Stimulated activated naive B cell treated with anti-CD40 and anti-IgM and Interleukin-4, amounts not matched to agents 10 μg/mL and 1 μg/mL and 100 μg/mL, for 72 hours (primary cell): ENCODE measurements at regions not wholly inside any gene's neighbourhood (a gene's known extent, or its start where the extent isn't known, plus 50 kb on each side); places are given as distances from the start of the nearest gene placed in this dataset.

ENCODE experiments used
- ATAC-seq, 2 donors: fragments of 150-1000 bp; cut with Tn5 transposase; replicated peaks; 2 replicates each; pipeline ENCODE4 v1.10.0; 2021; ENCODE audit warnings: moderate library complexity in 1 of 2
- DNase-seq: peaks from one replicate; pipeline ENCODE4 v3.0.0; 2021
- H3K27ac Mint-ChIP-seq: one replicate; pipeline ENCODE4 v1.8.0; 2022; ENCODE audit warnings: mild to moderate bottlenecking, mixed read lengths
- H3K27me3 Mint-ChIP-seq, 2 donors: one replicate each; pipeline ENCODE4 v1.8.0; 2022; ENCODE audit warnings: mixed read lengths in 2 of 2
- H3K36me3 Mint-ChIP-seq, 2 donors: one replicate each; pipeline ENCODE4 v1.8.0; 2022; ENCODE audit warnings: mixed read lengths in 2 of 2, mild to moderate bottlenecking in 1 of 2
- H3K4me1 Mint-ChIP-seq, 2 donors: one replicate each; pipeline ENCODE4 v1.8.0; 2022; ENCODE audit warnings: mixed read lengths in 2 of 2, mild to moderate bottlenecking in 1 of 2
- H3K4me3 Mint-ChIP-seq, 2 donors: one replicate each; pipeline ENCODE4 v1.8.0; 2022; ENCODE audit warnings: mild to moderate bottlenecking in 2 of 2, mixed read lengths in 2 of 2, moderate library complexity in 1 of 2
- H3K9me3 Mint-ChIP-seq, 2 donors: one replicate each; pipeline ENCODE4 v1.8.0; 2022; ENCODE audit warnings: mixed read lengths in 2 of 2, mild to moderate bottlenecking in 1 of 2

- Mint-ChIP-seq H3K9me3 (peaks cover 0 to 1% of the 10 kb centered on the region in 2 donors), H3K27me3 (no peaks in the 10 kb centered on the region), H3K36me3 (no peaks in the 10 kb centered on the region), H3K4me1 (no peaks in the 10 kb centered on the region), H3K4me3 (no peak overlapping the region), H3K27ac (no peak overlapping the region)
- no peak for ATAC-seq
- DNase-seq = no peak
Observed at GRCh38 chr17:71375948-71376347, 744.9 kb upstream of the SOX9 start.

DNA sequence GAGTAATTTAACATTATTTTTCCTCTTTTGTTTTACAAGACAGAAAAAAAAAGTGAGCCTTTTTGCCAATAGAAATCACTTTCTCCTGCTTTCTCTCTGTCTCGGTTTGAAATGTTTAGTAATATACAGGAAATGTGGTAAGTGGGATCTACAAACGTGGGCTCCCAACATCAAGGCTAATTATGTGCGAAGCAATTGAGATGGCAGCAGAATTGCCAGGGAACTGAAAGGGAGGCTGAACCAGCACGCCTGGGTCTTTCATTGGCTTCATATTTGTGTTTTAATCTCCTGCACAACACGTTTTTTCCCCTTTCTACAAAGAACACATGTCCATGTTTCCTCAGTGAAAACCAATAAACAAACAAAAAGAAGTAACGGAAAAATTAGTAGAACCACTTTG is 743.9 kb upstream of the SOX9 start:
- Mint-ChIP-seq H3K4me1 (no peaks in the 10 kb centered on the region), H3K4me3 (no peak overlapping the region), H3K27ac (no peak overlapping the region), H3K9me3 (peaks cover 0 to 1% of the 10 kb centered on the region in 2 donors), H3K36me3 (no peaks in the 10 kb centered on the region), H3K27me3 (no peaks in the 10 kb centered on the region)
- no peak for ATAC-seq
- no peak for DNase-seq

DNA sequence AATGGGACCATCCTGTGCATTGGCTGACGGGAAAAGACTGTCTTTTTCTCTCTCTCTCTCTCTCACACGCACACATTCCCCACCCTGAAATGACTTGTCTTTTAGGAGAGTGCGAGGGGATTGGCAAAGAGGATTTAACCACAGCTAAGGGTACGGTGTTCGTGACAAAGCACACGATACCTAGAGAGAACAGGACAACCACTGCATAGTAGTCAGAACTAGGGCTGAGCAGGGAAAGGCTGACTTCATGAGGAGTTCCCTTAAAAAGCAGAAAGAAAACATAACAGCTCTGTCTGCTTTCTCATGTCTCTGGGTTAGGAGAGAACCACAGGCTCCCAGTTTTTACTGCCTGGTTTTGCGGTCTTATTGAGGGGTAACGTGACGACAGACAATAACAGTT is 742.8 kb upstream of the SOX9 start:
- Mint-ChIP-seq H3K9me3 (peaks cover 0 to 1% of the 10 kb centered on the region in 2 donors), H3K27ac (no peak overlapping the region), H3K36me3 (no peaks in the 10 kb centered on the region), H3K4me3 (no peak overlapping the region), H3K27me3 (no peaks in the 10 kb centered on the region), H3K4me1 (no peaks in the 10 kb centered on the region)
- no peak for ATAC-seq
- DNase-seq = no peak

- Mint-ChIP-seq H3K4me1 (no peaks in the 10 kb centered on the region), H3K27ac (no peak overlapping the region)
- no peak for ATAC-seq
Observed at GRCh38 chr17:71378741-71379140, 742.1 kb upstream of the SOX9 start.

GRCh38 chr17:71379512-71379911 is 741.3 kb upstream of the SOX9 start:
- Mint-ChIP-seq H3K27ac (no peak overlapping the region), H3K4me1 (no peaks in the 10 kb centered on the region), H3K9me3 (peaks cover 0 to 1% of the 10 kb centered on the region in 2 donors), H3K36me3 (no peaks in the 10 kb centered on the region), H3K27me3 (no peaks in the 10 kb centered on the region), H3K4me3 (no peak overlapping the region)
- DNase-seq (no peak), ATAC-seq (no peak)

More at GRCh38 chr17:71378741-71379140, 742.1 kb upstream of the SOX9 start:
- DNase-seq = no peak
- Mint-ChIP-seq H3K36me3 (no peaks in the 10 kb centered on the region), H3K27me3 (no peaks in the 10 kb centered on the region), H3K4me3 (no peak overlapping the region), H3K9me3 (peaks cover 0 to 1% of the 10 kb centered on the region in 2 donors)

- no peak for ATAC-seq
- Mint-ChIP-seq H3K27me3 (no peaks in the 10 kb centered on the region), H3K4me1 (no peaks in the 10 kb centered on the region), H3K9me3 (peaks cover 0 to under 1% of the 10 kb centered on the region in 2 donors), H3K36me3 (no peaks in the 10 kb centered on the region), H3K4me3 (no peak overlapping the region), H3K27ac (no peak overlapping the region)
- no peak for DNase-seq
Observed at GRCh38 chr17:71380535-71380934, 740.3 kb upstream of the SOX9 start.

- Mint-ChIP-seq H3K9me3 (no peaks in the 10 kb centered on the region), H3K36me3 (no peaks in the 10 kb centered on the region), H3K27me3 (no peaks in the 10 kb centered on the region), H3K4me3 (no peak overlapping the region), H3K4me1 (no peaks in the 10 kb centered on the region), H3K27ac (no peak overlapping the region)
- DNase-seq (no peak), ATAC-seq (no peak)
Observed at GRCh38 chr17:71380936-71381335, 739.9 kb upstream of the SOX9 start.

GRCh38 chr17:71383091-71383490 is 737.7 kb upstream of the SOX9 start:
- H3K9me3 Mint-ChIP-seq = no peaks in the 10 kb centered on the region
- no peaks in the 10 kb centered on the region for H3K4me1 Mint-ChIP-seq
- no peak overlapping the region for H3K27ac Mint-ChIP-seq
- DNase-seq = no peak
- H3K4me3 Mint-ChIP-seq = no peak overlapping the region
- H3K27me3 Mint-ChIP-seq = no peaks in the 10 kb centered on the region
- ATAC-seq = no peak
- no peaks in the 10 kb centered on the region for H3K36me3 Mint-ChIP-seq

GRCh38 chr17:71387456-71387855 is 733.4 kb upstream of the SOX9 start:
- Mint-ChIP-seq H3K27me3 (no peaks in the 10 kb centered on the region), H3K4me1 (no peaks in the 10 kb centered on the region), H3K9me3 (peaks cover 2 to 6% of the 10 kb centered on the region in 2 donors), H3K36me3 (no peaks in the 10 kb centered on the region), H3K4me3 (no peak overlapping the region), H3K27ac (no peak overlapping the region)
- no peak for ATAC-seq
- DNase-seq = no peak

DNA sequence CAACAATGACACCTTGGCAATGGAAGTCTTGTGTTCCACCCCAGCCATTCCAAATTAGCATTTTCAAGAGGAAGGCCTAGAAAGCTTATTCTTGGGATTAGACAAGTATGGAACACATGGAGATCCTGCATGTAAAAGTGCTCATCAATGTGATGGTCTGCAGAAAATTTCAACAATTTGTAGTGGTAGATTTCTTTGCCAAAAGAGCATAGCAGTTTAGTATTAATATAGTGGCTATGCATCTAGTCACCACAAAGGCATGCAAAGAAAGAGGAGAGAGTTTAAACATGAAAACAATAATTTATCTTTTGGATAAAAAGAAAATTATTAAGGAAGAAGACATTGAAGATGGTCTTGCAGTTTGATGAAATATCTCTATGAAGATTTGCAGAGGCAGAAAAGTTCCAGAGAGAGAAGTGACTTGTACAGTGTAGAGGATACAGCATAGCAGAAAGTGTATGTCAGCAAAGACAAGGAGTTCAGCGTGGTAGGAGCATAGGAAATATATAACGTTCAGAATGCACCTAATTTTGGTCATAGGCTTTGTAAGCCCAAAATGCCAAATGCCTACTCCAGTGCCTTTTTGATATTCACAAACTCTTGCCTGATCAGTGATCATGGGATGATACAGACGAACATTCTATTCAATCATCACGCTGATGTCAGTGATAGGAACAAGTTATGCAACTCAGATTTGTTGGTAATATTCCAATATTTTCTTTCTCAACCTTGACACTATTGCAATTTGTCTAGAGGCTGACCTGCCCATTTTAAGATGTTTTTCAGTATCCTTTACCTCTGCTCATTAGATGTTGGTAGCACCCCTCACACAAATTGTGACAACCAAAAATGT is 727.9 kb upstream of the SOX9 start:
- no peaks in the 10 kb centered on the region for H3K27me3 Mint-ChIP-seq
- no peaks in the 10 kb centered on the region for H3K4me1 Mint-ChIP-seq
- no peaks in the 10 kb centered on the region for H3K36me3 Mint-ChIP-seq
- ATAC-seq (no peak), DNase-seq (no peak)
- no peak overlapping the region for H3K4me3 Mint-ChIP-seq
- no peak overlapping the region for H3K27ac Mint-ChIP-seq
- H3K9me3 Mint-ChIP-seq = peaks cover 3 to 10% of the 10 kb centered on the region in 2 donors

- H3K4me3 Mint-ChIP-seq = no peak overlapping the region
- no peak overlapping the region for H3K27ac Mint-ChIP-seq
- peaks cover 2 to 4% of the 10 kb centered on the region in 2 donors for H3K9me3 Mint-ChIP-seq
- DNase-seq (no peak), ATAC-seq (no peak)
- H3K4me1 Mint-ChIP-seq = no peaks in the 10 kb centered on the region
- no peaks in the 10 kb centered on the region for H3K27me3 Mint-ChIP-seq
- no peaks in the 10 kb centered on the region for H3K36me3 Mint-ChIP-seq
Observed at GRCh38 chr17:71395901-71396300, 724.9 kb upstream of the SOX9 start.

DNA sequence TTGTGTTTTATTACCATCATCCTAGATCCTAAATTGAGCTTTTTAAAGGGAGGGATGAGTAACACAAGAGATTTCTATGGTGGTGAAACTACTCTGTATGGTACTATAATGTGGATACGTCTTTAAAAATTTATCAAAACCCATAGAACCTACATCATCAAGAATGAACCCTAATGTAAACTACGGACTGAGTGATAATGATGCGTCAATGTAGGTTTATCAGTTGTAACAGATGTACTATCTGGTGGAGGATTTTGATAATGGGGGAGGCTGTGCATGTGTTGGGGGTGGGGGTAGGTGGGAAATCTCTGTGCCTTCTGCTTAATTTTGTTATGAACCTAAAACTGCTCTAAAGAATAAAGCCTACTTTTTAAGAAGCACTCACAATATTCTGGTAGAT is 724.1 kb upstream of the SOX9 start:
- Mint-ChIP-seq H3K27ac (no peak overlapping the region), H3K9me3 (peaks cover 2 to 4% of the 10 kb centered on the region in 2 donors), H3K36me3 (no peaks in the 10 kb centered on the region), H3K4me1 (no peaks in the 10 kb centered on the region), H3K4me3 (no peak overlapping the region), H3K27me3 (no peaks in the 10 kb centered on the region)
- ATAC-seq = no peak
- DNase-seq = no peak

DNA sequence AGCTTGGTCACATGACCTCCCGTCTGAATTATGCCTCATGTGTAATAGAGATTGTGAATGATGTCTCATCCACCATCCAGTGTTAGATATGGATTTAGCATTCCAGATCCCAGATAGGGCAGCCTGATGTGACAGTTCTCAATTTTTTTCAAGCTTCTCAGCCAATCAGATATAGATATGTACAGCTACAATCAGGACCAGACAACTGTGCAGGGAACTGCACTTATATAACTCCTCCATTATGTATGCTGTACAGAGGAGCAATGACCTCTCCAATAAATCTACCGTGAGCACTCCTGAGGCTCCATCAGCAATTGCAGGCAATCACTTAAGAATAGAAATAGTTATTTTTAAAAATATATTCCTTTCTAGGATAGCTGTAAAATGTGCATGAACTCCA is 722.8 kb upstream of the SOX9 start:
- no peak for DNase-seq
- Mint-ChIP-seq H3K27ac (no peak overlapping the region), H3K4me1 (no peaks in the 10 kb centered on the region), H3K36me3 (no peaks in the 10 kb centered on the region), H3K4me3 (no peak overlapping the region), H3K9me3 (peaks cover 2 to 4% of the 10 kb centered on the region in 2 donors), H3K27me3 (no peaks in the 10 kb centered on the region)
- no peak for ATAC-seq

DNA sequence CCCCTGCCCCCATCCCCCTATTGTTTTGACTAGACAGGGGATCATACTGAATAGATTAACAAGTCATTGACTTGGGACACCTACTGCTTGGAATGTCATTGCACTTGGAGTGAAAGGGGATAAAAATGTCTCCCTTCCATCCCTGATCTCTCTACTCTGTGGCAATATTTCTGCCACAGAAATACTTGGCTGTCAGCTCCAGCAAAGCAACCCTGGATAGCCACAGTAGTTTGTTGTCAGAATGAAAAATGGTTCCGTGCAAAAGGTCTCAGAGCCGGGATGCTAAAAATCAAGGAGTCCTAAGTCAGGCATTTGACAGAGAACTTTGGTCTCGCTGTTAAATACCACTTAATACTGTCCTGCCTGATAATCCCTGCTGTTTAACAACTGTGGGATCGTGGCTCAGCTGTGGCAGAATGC is 722.0 kb upstream of the SOX9 start:
- H3K27me3 Mint-ChIP-seq = no peaks in the 10 kb centered on the region
- H3K27ac Mint-ChIP-seq = no peak overlapping the region
- no peaks in the 10 kb centered on the region for H3K36me3 Mint-ChIP-seq
- peaks cover 2 to 4% of the 10 kb centered on the region in 2 donors for H3K9me3 Mint-ChIP-seq
- ATAC-seq = no peak
- no peak for DNase-seq
- no peak overlapping the region for H3K4me3 Mint-ChIP-seq
- no peaks in the 10 kb centered on the region for H3K4me1 Mint-ChIP-seq

DNA sequence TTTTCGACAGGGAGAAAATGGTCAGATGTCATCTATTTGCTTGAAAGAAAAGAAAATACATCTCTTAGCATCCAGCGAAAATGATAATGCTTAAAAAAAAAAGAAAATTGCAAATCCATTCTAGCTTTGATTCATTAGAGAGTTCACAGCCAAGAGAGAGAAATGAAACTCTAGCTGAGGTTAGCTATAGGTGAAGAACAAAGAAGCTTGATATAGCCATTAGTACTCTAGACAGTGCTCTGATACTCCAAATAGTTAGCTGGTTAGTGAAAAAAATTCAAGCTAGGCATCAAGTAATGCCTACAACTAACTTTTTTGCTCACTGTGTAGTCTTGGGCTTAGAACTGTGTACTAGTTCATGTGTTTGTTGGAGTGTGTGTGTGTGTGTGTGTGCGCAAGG is 721.6 kb upstream of the SOX9 start:
- Mint-ChIP-seq H3K27ac (no peak overlapping the region), H3K9me3 (peaks cover 2 to 4% of the 10 kb centered on the region in 2 donors), H3K4me3 (no peak overlapping the region), H3K4me1 (no peaks in the 10 kb centered on the region), H3K36me3 (no peaks in the 10 kb centered on the region), H3K27me3 (no peaks in the 10 kb centered on the region)
- DNase-seq (no peak), ATAC-seq (no peak)
